ENCODE measurements at regions not wholly inside any gene's neighbourhood (a gene's known extent, or its start where the extent isn't known, plus 50 kb on each side); places are given as distances from the start of the nearest gene placed in this dataset.

DNA sequence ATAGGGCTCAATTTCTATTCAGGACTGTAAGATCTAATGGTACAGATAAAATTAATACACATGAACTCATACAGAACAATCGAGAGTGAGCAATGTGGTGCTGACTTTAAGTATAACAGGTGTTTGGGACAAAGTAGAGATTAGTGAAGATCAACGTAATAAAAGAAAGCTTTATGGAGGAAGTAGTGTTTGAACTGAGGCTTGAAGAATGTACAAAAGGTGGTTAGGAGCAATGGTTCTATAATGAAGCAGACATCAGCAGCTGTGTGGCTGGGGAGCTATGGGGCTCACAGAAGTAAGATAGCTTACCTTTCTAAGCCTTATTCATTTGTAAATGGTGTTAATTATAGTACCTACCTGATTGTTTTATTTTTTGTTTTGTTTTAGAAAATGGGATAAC is 275.4 kb upstream of the RGMB start:
- no peaks in the 10 kb centered on the region for H3K9me3 ChIP-seq
- BruUV-seq (replicated peaks), result no TSS peak
- TF ChIP-seq, protein P1, sequence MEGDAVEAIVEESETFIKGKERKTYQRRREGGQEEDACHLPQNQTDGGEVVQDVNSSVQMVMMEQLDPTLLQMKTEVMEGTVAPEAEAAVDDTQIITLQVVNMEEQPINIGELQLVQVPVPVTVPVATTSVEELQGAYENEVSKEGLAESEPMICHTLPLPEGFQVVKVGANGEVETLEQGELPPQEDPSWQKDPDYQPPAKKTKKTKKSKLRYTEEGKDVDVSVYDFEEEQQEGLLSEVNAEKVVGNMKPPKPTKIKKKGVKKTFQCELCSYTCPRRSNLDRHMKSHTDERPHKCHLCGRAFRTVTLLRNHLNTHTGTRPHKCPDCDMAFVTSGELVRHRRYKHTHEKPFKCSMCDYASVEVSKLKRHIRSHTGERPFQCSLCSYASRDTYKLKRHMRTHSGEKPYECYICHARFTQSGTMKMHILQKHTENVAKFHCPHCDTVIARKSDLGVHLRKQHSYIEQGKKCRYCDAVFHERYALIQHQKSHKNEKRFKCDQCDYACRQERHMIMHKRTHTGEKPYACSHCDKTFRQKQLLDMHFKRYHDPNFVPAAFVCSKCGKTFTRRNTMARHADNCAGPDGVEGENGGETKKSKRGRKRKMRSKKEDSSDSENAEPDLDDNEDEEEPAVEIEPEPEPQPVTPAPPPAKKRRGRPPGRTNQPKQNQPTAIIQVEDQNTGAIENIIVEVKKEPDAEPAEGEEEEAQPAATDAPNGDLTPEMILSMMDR (IDR thresholded peaks at IDR 0.05; ENCODE audit: insufficient read depth in 1 of 2, low read depth in 1 of 2, low read length in 1 of 2, severe bottlenecking in 1 of 2, unreplicated experiment in 1 of 2), result no peak
- CTCF ChIA-PET, result no interaction called here
- no peaks in the 10 kb centered on the region for H3K4me1 ChIP-seq
- Mint-ChIP-seq H3K9me3 (ENCODE audit: unreplicated experiment) (no peaks in the 10 kb centered on the region), H3K27me3 (ENCODE audit: insufficient read depth, unreplicated experiment) (no peaks in the 10 kb centered on the region), H3K27ac (ENCODE audit: unreplicated experiment) (no peak overlapping the region), H3K4me1 (ENCODE audit: low read depth, unreplicated experiment) (peaks cover 8% of the 10 kb centered on the region), H3K4me3 (ENCODE audit: unreplicated experiment) (no peak overlapping the region), H3K36me3 (ENCODE audit: insufficient read depth, unreplicated experiment) (no peaks in the 10 kb centered on the region)
- H3K4me3 ChIP-seq (ENCODE audit: low read depth, low read length), result no peak overlapping the region
- H3K36me3 ChIP-seq (ENCODE audit: control insufficient read depth, insufficient read depth, low read length), result no peaks in the 10 kb centered on the region
- POLR2A ChIA-PET, result no interaction called here
- no peak for DNase-seq
- intact Hi-C loops (cut with micrococcal nuclease; ENCODE audit: unreplicated experiment), result no loop called here
- H3K27me3 ChIP-seq (replicated peaks; ENCODE audit: control insufficient read depth, insufficient read depth, low read length), result no peaks in the 10 kb centered on the region

DNA sequence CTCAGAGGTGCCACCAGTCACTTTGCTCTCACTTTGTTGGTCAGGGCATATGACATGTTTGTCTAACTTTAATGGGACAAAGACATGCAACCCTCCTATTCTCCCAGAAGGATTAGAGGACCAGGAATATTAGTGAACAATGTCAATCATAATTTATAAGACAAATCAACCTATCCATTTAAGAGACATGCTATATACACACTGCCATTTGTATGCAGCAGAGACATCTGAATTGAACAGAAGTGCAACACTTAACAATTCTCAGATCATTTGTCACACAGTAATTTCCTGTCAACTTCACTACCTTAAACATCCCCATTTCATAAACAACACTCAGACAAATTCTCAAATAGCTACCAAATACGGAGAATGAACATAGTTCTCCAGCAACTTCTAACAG is 273.6 kb upstream of the RGMB start:
- intact Hi-C loops (cut with micrococcal nuclease; ENCODE audit: unreplicated experiment), result no loop called here
- H3K36me3 ChIP-seq (ENCODE audit: control insufficient read depth, insufficient read depth, low read length), result no peaks in the 10 kb centered on the region
- H3K27me3 ChIP-seq (replicated peaks; ENCODE audit: control insufficient read depth, insufficient read depth, low read length), result no peaks in the 10 kb centered on the region
- H3K36me3 Mint-ChIP-seq (ENCODE audit: insufficient read depth, unreplicated experiment), result no peaks in the 10 kb centered on the region
- H3K27ac Mint-ChIP-seq (ENCODE audit: unreplicated experiment), result no peak overlapping the region
- no peaks in the 10 kb centered on the region; the same call in 1 of the 2 replicates for H3K4me1 ChIP-seq
- H3K4me1 Mint-ChIP-seq (ENCODE audit: low read depth, unreplicated experiment), result peaks cover 8% of the 10 kb centered on the region
- no peak for DNase-seq
- no peaks in the 10 kb centered on the region for H3K27me3 Mint-ChIP-seq (ENCODE audit: insufficient read depth, unreplicated experiment)
- BruUV-seq (replicated peaks), result no TSS peak
- H3K4me3 ChIP-seq (ENCODE audit: low read depth, low read length), result no peak overlapping the region
- TF ChIP-seq, protein P1 (IDR thresholded peaks at IDR 0.05; ENCODE audit: insufficient read depth in 1 of 2, low read depth in 1 of 2, low read length in 1 of 2, severe bottlenecking in 1 of 2, unreplicated experiment in 1 of 2), result no peak
- H3K9me3 Mint-ChIP-seq (ENCODE audit: unreplicated experiment), result no peaks in the 10 kb centered on the region
- no peaks in the 10 kb centered on the region for H3K9me3 ChIP-seq
- no peak overlapping the region for H3K4me3 Mint-ChIP-seq (ENCODE audit: unreplicated experiment)
- ChIA-PET CTCF (no interaction called here), POLR2A (no interaction called here)

DNA sequence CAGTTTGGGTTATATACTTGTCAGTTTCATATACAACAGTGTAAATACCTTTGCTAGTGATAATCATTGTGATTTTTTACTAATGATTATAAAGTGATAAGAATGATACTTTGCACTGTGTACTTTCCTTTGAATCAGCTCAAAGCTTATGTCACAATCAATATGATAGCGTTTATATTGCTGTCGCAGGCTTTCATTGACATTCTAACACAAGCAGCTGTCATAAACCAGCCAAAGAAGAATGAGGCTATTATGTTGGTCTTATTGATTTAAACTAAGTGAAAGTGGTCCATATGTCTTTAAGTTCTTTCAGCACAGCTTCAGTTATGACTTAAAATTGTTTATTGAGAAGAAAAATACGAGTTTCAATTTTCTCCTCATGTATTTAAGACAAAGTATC is 272.7 kb upstream of the RGMB start:
- Mint-ChIP-seq H3K36me3 (ENCODE audit: insufficient read depth, unreplicated experiment) (no peaks in the 10 kb centered on the region), H3K27ac (ENCODE audit: unreplicated experiment) (no peak overlapping the region), H3K4me3 (ENCODE audit: unreplicated experiment) (no peak overlapping the region), H3K9me3 (ENCODE audit: unreplicated experiment) (peaks cover 7% of the 10 kb centered on the region), H3K27me3 (ENCODE audit: insufficient read depth, unreplicated experiment) (no peaks in the 10 kb centered on the region), H3K4me1 (ENCODE audit: low read depth, unreplicated experiment) (peaks cover 8% of the 10 kb centered on the region)
- ChIA-PET POLR2A (no interaction called here), CTCF (no interaction called here)
- H3K4me3 ChIP-seq (ENCODE audit: low read depth, low read length), result no peak overlapping the region
- DNase-seq, result no peak
- intact Hi-C loops (cut with micrococcal nuclease; ENCODE audit: unreplicated experiment), result no loop called here
- no peaks in the 10 kb centered on the region for H3K9me3 ChIP-seq
- BruUV-seq (replicated peaks), result no TSS peak
- no peaks in the 10 kb centered on the region for H3K27me3 ChIP-seq (replicated peaks; ENCODE audit: control insufficient read depth, insufficient read depth, low read length)
- no peaks in the 10 kb centered on the region for H3K36me3 ChIP-seq (ENCODE audit: control insufficient read depth, insufficient read depth, low read length)
- H3K4me1 ChIP-seq, result no peaks in the 10 kb centered on the region; the same call in 1 of the 2 replicates
- TF ChIP-seq, protein P1 (IDR thresholded peaks at IDR 0.05; ENCODE audit: insufficient read depth in 1 of 2, low read depth in 1 of 2, low read length in 1 of 2, severe bottlenecking in 1 of 2, unreplicated experiment in 1 of 2), result no peak
